ENCODE measurements at regions not wholly inside any gene's neighbourhood (a gene's known extent, or its start where the extent isn't known, plus 50 kb on each side); places are given as distances from the start of the nearest gene placed in this dataset.

GRCh38 chr13:34350671-34351070 is 532.7 kb downstream of the RFC3 start:
- Histone ChIP-seq H3K79me1 (ENCODE audit: insufficient read depth, low read depth, low read length, poor library complexity, severe bottlenecking) (no peaks in the 10 kb centered on the region), H3K27me3 (ENCODE audit: insufficient read depth, low read length) (no peaks in the 10 kb centered on the region), H3K9me3 (ENCODE audit: control insufficient read depth, low read depth, low read length) (no peaks in the 10 kb centered on the region), H3K79me2 (ENCODE audit: insufficient read depth, low read length) (no peaks in the 10 kb centered on the region), H2AK5ac (ENCODE audit: insufficient read length, low read length) (no peak overlapping the region), H3K4me1 (ENCODE audit: insufficient read depth, low read length) (0 out of 2 replicates have a peak, but pooled peaks cover 2% of the 10 kb centered on the region), H2BK20ac (ENCODE audit: low read depth, low read length, poor library complexity, severe bottlenecking) (no peak overlapping the region), H2BK120ac (ENCODE audit: low read depth, low read length, poor library complexity, severe bottlenecking) (no peak overlapping the region), H2AFZ (ENCODE audit: low read length) (no peak overlapping the region), H3K4me2 (ENCODE audit: insufficient read depth, insufficient read length, low read length) (no peak overlapping the region), H2BK15ac (ENCODE audit: low read depth, low read length) (no peak overlapping the region), H3K23ac (ENCODE audit: insufficient read length, low read depth, low read length) (no peak overlapping the region), H4K5ac (ENCODE audit: insufficient read length, low read depth, low read length) (no peak overlapping the region), H3K4ac (ENCODE audit: low read depth, low read length) (no peak overlapping the region), H4K20me1 (ENCODE audit: control insufficient read depth, insufficient read depth, insufficient read length) (no peaks in the 10 kb centered on the region), H3K14ac (ENCODE audit: insufficient read depth, low read length) (no peak overlapping the region), H2BK5ac (ENCODE audit: insufficient read length, low read length) (no peak overlapping the region), H4K91ac (ENCODE audit: insufficient read length, low read depth, low read length) (no peak overlapping the region), H4K8ac (replicated peaks; ENCODE audit: insufficient read length, low read depth, low read length) (no peak overlapping the region), H3K9ac (ENCODE audit: extremely low read depth, insufficient read length, low read length) (no peak overlapping the region), H3K27ac (ENCODE audit: insufficient read length, low read depth, low read length) (no peak overlapping the region), H3K23me2 (ENCODE audit: insufficient read length, low read depth, low read length, poor library complexity, severe bottlenecking) (no peaks in the 10 kb centered on the region), H3K56ac (ENCODE audit: insufficient read length, low read depth, low read length) (no peak overlapping the region), H3T11ph (ENCODE audit: low read length) (no peak overlapping the region), H2BK12ac (ENCODE audit: insufficient read length, low read depth, low read length) (no peak overlapping the region), H3K18ac (ENCODE audit: insufficient read length, low read depth, low read length) (no peak overlapping the region)
- no peak for TF ChIP-seq CTCF (conservative IDR thresholded peaks at IDR 0.05)
- no peak for DNase-seq
- H3K36me3 Mint-ChIP-seq (ENCODE audit: insufficient read depth in 1 of 3, low read depth in 3 of 3): no peaks in the 10 kb centered on the region; a peak in 1 of 7 replicates
- H3K9me3 Mint-ChIP-seq: no peaks in the 10 kb centered on the region
- peaks cover 0 to 2% of the 10 kb centered on the region in 2 experiments; a peak in 2 of 4 replicates for H3K4me1 Mint-ChIP-seq
- H3K27me3 Mint-ChIP-seq (ENCODE audit: low read depth): no peaks in the 10 kb centered on the region; the same call in 1 of the 2 replicates
- WGBS (ENCODE audit: extremely low coverage, insufficient read length, low lambda C conversion rate): no CpG with 5 or more reads among the region's 3 CpGs
- H3K27ac Mint-ChIP-seq: no peak overlapping the region
- no peak overlapping the region for H3K4me3 Mint-ChIP-seq

Measured in H9 (cell line).